HCT116 (cell line): ENCODE measurements at regions not wholly inside any gene's neighbourhood (a gene's known extent, or its start where the extent isn't known, plus 50 kb on each side); places are given as distances from the start of the nearest gene placed in this dataset.

ENCODE experiments used
- ATAC-seq: fragments of 200-7000 bp; cut with Tn5 transposase; 2 replicates; pipeline ENCODE4 v1.9.1; 2020; ENCODE audit warnings: mild to moderate bottlenecking, moderate library complexity
- BruUV-seq: library from RNA; stranded (reverse); fragments of 400-500 nt; replicated peaks from 2 replicates; lab custom pipeline; 2021; lab: Mats Ljungman, UMichigan
- CTCF ChIA-PET: fragments of 300-600 bp; sonication (Branson Sonifier 250); formaldehyde crosslinking; loops from one replicate; lab custom pipeline; 2021; ENCODE audit warnings: antibody characterized with exemption; lab: Charles Lee
- POLR2A ChIA-PET: fragments of 300-600, 350-600 bp; sonication (Branson Sonifier 250); formaldehyde crosslinking; loops from one replicate; lab custom pipeline; 2021; ENCODE audit warnings: antibody characterized with exemption; lab: Charles Lee
- RAD21 ChIA-PET, 2 experiments: fragments of 300-600 bp; sonication (Branson Sonifier 250); formaldehyde crosslinking; loops; one replicate each; lab custom pipeline; 2023; ENCODE audit warnings: low total read pairs in 2 of 2; ENCODE audit not compliant: uncharacterized antibody in 2 of 2, unreplicated experiment in 2 of 2, low non-redundant PET in 1 of 2; lab: Charles Lee
- DNase-seq: peaks from one replicate; pipeline ENCODE4 v3.0.0-alpha.2; 2010; ENCODE audit warnings: low read depth, low spot score
- H2AFZ ChIP-seq: fragments of 200-600 bp; shearing (Covaris generic), sonication (generic); 2 replicates; pipeline ENCODE4 v1.6.1; 2017; ENCODE audit warnings: low read depth, mixed run types, mixed read lengths, antibody characterized with exemption, low read length; ENCODE audit not compliant: poor library complexity, severe bottlenecking
- H3K27ac ChIP-seq: 2 replicates; pipeline ENCODE4 v1.5.1; 2012; ENCODE audit warnings: low read depth, low read length
- H3K27me3 ChIP-seq: fragments of 200-600 bp; sonication (generic); 2 replicates; pipeline ENCODE4 v1.6.1; 2016; ENCODE audit warnings: mixed run types, low read length, mixed read lengths; ENCODE audit not compliant: insufficient read depth
- H3K36me3 ChIP-seq, 2 experiments: fragments of 200-500 bp in 1 of 2; fragments of 200-600 bp in 1 of 2; sonication (Bioruptor generic) in 1 of 2; sonication (generic) in 1 of 2; 2 replicates each; pipeline versions ENCODE4 v1.5.1 to v1.6.1; 2014 to 2016; ENCODE audit warnings: low read length in 2 of 2, inconsistent platforms in 1 of 2, mixed read lengths in 1 of 2, mixed run types in 1 of 2; ENCODE audit not compliant: insufficient read depth in 2 of 2, control insufficient read depth in 1 of 2
- H3K4me1 ChIP-seq, 2 experiments: fragments of 200-600 bp in 1 of 2; sonication (generic) in 1 of 2; 2 replicates each; pipeline versions ENCODE4 v1.5.1 to v1.6.1; 2012 to 2017; ENCODE audit warnings: low read length in 2 of 2, inconsistent platforms in 1 of 2, mild to moderate bottlenecking in 1 of 2, mixed read lengths in 1 of 2, mixed run types in 1 of 2, moderate library complexity in 1 of 2; ENCODE audit not compliant: insufficient read depth in 2 of 2, control insufficient read depth in 1 of 2
- H3K4me2 ChIP-seq: fragments of 200-600 bp; sonication (generic); 2 replicates; pipeline ENCODE4 v1.6.1; 2017; ENCODE audit warnings: mixed run types, low read length, mixed read lengths
- H3K4me3 ChIP-seq, 2 experiments: fragments of 200-600 bp in 1 of 2; sonication (generic) in 1 of 2; replicated peaks in 1 of 2; 2 replicates each; pipeline ENCODE4 v1.5.1; 2011 to 2016; ENCODE audit warnings: low read length in 2 of 2, control low read depth in 1 of 2, low read depth in 1 of 2, mild to moderate bottlenecking in 1 of 2, mixed read lengths in 1 of 2, mixed run types in 1 of 2
- H3K79me2 ChIP-seq: fragments of 200-600 bp; sonication (generic); 2 replicates; pipeline ENCODE4 v1.6.1; 2017; ENCODE audit warnings: mild to moderate bottlenecking, mixed run types, low read length, moderate library complexity, mixed read lengths; ENCODE audit not compliant: insufficient read depth
- H3K9ac ChIP-seq: fragments of 200-600 bp; sonication (generic); 2 replicates; pipeline ENCODE4 v1.6.1; 2016; ENCODE audit warnings: low read length, mixed read lengths
- H3K9me2 ChIP-seq: fragments of 200-600 bp; sonication (generic), shearing (Covaris generic); 2 replicates; pipeline ENCODE4 v1.6.1; 2017; ENCODE audit warnings: mixed run types, mild to moderate bottlenecking, moderate library complexity; ENCODE audit not compliant: insufficient read depth
- H3K9me3 ChIP-seq, 2 experiments: fragments of 200-500 bp in 1 of 2; fragments of 200-600 bp in 1 of 2; sonication (Bioruptor generic) in 1 of 2; sonication (generic) in 1 of 2; 2 replicates each; pipeline ENCODE4 v1.6.1; 2014 to 2017; ENCODE audit warnings: low read length in 2 of 2, mixed read lengths in 2 of 2, inconsistent platforms in 1 of 2, low read depth in 1 of 2, mild to moderate bottlenecking in 1 of 2, mixed run types in 1 of 2, moderate library complexity in 1 of 2; ENCODE audit not compliant: control insufficient read depth in 1 of 2, insufficient read depth in 1 of 2
- H4K20me1 ChIP-seq: fragments of 200-600 bp; sonication (generic), shearing (Covaris generic); 2 replicates; pipeline ENCODE4 v1.6.1; 2017; ENCODE audit warnings: mixed run types, mild to moderate bottlenecking, moderate library complexity; ENCODE audit not compliant: insufficient read depth
- CEBPB ChIP-seq: IDR thresholded peaks from 2 replicates; pipeline ENCODE4 v1.6.1; 2012; ENCODE audit warnings: low read depth
- ELF1 ChIP-seq: IDR thresholded peaks from 2 replicates; pipeline ENCODE4 v1.6.1; 2012; ENCODE audit warnings: low read depth, borderline replicate concordance
- FOSL1 ChIP-seq: IDR thresholded peaks from 2 replicates; pipeline ENCODE4 v1.6.1; 2012; ENCODE audit warnings: low read depth
- JUND ChIP-seq: IDR thresholded peaks from 2 replicates; pipeline ENCODE4 v1.6.1; 2012
- POLR2A ChIP-seq: IDR thresholded peaks from 2 replicates; pipeline ENCODE4 v1.7.0; 2011; ENCODE audit warnings: borderline replicate concordance; ENCODE audit not compliant: insufficient read depth, insufficient read length; ENCODE audit errors: extremely low read depth
- RAD21 ChIP-seq: IDR thresholded peaks from 2 replicates; pipeline ENCODE4 v1.6.1; 2012; ENCODE audit warnings: low read depth, mild to moderate bottlenecking
- SIN3A ChIP-seq: IDR thresholded peaks from 2 replicates; pipeline ENCODE4 v1.6.1; 2012; ENCODE audit warnings: low read depth
- SP1 ChIP-seq: IDR thresholded peaks from 2 replicates; pipeline ENCODE4 v1.6.1; 2012; ENCODE audit warnings: low read depth
- SRF ChIP-seq: IDR thresholded peaks from 2 replicates; pipeline ENCODE4 v1.6.1; 2012; ENCODE audit warnings: low read depth
- ZBTB33 ChIP-seq: IDR thresholded peaks from 2 replicates; pipeline ENCODE4 v1.6.1; 2011; ENCODE audit warnings: mild to moderate bottlenecking, low read length, moderate library complexity; ENCODE audit not compliant: insufficient replicate concordance; ENCODE audit errors: extremely low read depth
- ZFX ChIP-seq: fragments of 450-650 bp; IDR thresholded peaks from 2 replicates; pipeline ENCODE4 v1.6.1; 2017
- intact Hi-C: fragments of 100-400 bp; cut with micrococcal nuclease; formaldehyde crosslinking; loops from 2 replicates; pipeline ENCODE4 v1.10.0; 2022

DNA sequence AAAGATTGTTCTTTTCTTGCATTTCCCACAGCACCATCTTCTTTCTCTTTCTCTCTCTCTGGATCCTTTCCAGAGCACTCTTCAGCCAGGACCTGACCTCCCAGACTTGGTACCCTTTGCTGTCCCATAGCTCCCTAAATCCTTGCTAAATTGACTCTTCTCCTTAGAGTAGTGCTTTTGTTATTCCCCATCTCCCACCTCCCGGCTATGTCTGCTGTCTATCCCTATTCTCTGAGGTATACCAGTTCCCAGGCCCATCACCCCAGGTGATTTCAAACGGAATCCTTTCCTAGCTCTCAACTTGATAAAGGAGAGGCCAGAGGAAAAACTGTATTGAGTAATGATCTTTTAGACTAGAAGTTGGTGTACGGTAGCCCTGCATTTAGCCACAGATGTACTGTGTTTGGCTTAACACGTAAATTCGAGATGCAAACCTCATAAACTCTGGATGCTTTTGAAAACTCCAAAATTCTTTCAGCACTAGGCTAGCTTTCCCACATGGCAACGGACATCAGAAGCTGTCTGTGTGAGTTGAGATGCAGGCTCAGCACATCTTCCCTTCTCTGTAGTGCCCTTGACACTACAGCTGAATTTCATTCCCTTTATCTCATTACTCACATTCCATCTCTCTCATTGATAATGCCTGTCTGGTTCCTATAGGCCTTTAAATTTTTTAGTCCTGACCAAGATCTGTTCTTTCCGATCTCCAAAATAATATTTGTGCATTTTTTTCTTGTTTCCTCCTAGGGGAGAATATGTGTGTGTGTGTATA lies 320.8 kb upstream of the ITGA1 start:
- no TSS peak for BruUV-seq
- ATAC-seq = no peak

GRCh38 chr5:52468976-52469375 lies 318.7 kb upstream of the ITGA1 start:
- Histone ChIP-seq H2AFZ (no peak overlapping the region), H3K9me2 (no peaks in the 10 kb centered on the region), H3K4me3 (no peak overlapping the region), H3K4me2 (no peak overlapping the region), H3K4me1 (no peaks in the 10 kb centered on the region), H3K27me3 (no peaks in the 10 kb centered on the region), H3K9ac (no peak overlapping the region), H3K79me2 (no peaks in the 10 kb centered on the region), H3K9me3 (no peaks in the 10 kb centered on the region), H3K27ac (no peak overlapping the region), H4K20me1 (no peaks in the 10 kb centered on the region), H3K36me3 (no peaks in the 10 kb centered on the region)
- DNase-seq (no peak), ATAC-seq (no peak)
- ChIA-PET CTCF (no interaction called here), RAD21 (no interaction called here), POLR2A (no interaction called here)
- TF ChIP-seq JUND (no peak), RAD21 (no peak), FOSL1 (no peak), ELF1 (no peak), SP1 (no peak), SRF (no peak), POLR2A (no peak), CEBPB (no peak), ZFX (no peak), SIN3A (no peak)
- intact Hi-C loops = no loop called here
- BruUV-seq = no TSS peak

More for the DNA sequence above, 320.8 kb upstream of the ITGA1 start:
- CTCF ChIA-PET = no interaction called here
- intact Hi-C loops = no loop called here
- Histone ChIP-seq H3K4me3 (no peak overlapping the region), H3K36me3 (no peaks in the 10 kb centered on the region), H3K9me2 (no peaks in the 10 kb centered on the region), H3K4me1 (no peaks in the 10 kb centered on the region), H4K20me1 (no peaks in the 10 kb centered on the region), H3K4me2 (no peak overlapping the region), H3K9ac (no peak overlapping the region), H3K9me3 (no peaks in the 10 kb centered on the region), H3K27ac (no peak overlapping the region), H2AFZ (no peak overlapping the region), H3K27me3 (no peaks in the 10 kb centered on the region), H3K79me2 (no peaks in the 10 kb centered on the region)
- POLR2A ChIA-PET = no interaction called here
- TF ChIP-seq ZBTB33 = no peak
- RAD21 ChIA-PET = no interaction called here
- no peak for DNase-seq
